PC-3 (cell line): ENCODE measurements at regions not wholly inside any gene's neighbourhood (a gene's known extent, or its start where the extent isn't known, plus 50 kb on each side); places are given as distances from the start of the nearest gene placed in this dataset.

ENCODE experiments used
- EZH2 ChIP-seq: fragments of 300-600 bp; sonication (generic); IDR thresholded peaks from one replicate; pipeline ENCODE4 v1.6.1; 2017; ENCODE audit warnings: antibody characterized with exemption, mild to moderate bottlenecking, low read length; ENCODE audit not compliant: unreplicated experiment
- TF ChIP-seq, protein P1 (sequence below): fragments of 300-600 bp; sonication (generic); conservative IDR thresholded peaks from 2 replicates; pipeline ENCODE4 v1.5.1; 2017; ENCODE audit warnings: antibody characterized with exemption, low read depth, mild to moderate bottlenecking, low read length

- no peak for TF ChIP-seq EZH2
- TF ChIP-seq, protein P1, sequence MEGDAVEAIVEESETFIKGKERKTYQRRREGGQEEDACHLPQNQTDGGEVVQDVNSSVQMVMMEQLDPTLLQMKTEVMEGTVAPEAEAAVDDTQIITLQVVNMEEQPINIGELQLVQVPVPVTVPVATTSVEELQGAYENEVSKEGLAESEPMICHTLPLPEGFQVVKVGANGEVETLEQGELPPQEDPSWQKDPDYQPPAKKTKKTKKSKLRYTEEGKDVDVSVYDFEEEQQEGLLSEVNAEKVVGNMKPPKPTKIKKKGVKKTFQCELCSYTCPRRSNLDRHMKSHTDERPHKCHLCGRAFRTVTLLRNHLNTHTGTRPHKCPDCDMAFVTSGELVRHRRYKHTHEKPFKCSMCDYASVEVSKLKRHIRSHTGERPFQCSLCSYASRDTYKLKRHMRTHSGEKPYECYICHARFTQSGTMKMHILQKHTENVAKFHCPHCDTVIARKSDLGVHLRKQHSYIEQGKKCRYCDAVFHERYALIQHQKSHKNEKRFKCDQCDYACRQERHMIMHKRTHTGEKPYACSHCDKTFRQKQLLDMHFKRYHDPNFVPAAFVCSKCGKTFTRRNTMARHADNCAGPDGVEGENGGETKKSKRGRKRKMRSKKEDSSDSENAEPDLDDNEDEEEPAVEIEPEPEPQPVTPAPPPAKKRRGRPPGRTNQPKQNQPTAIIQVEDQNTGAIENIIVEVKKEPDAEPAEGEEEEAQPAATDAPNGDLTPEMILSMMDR, result no peak
Measured at GRCh38 chr3:71916747-71917369, 131.9 kb upstream of the PROK2 start.
